HAP-1 (cell line): ENCODE measurements at regions not wholly inside any gene's neighbourhood (a gene's known extent, or its start where the extent isn't known, plus 50 kb on each side); places are given as distances from the start of the nearest gene placed in this dataset.
"Not testable (repeated sequence)": the region's sequence is repeated elsewhere in the genome, so short reads cannot be mapped to it uniquely, and the experiment has no call there.

Source experiments
- DNase-seq, 2 experiments: peaks; one replicate each; pipeline ENCODE4 v3.0.0-alpha.2; 2016 to 2020; ENCODE audit warnings: low spot score in 2 of 2
- H3K27me3 ChIP-seq: fragments of 250-450 bp; sonication (Bioruptor Pico); 2 replicates; pipeline ENCODE4 v1.5.1; 2020; ENCODE audit warnings: low read depth, mild to moderate bottlenecking, moderate library complexity
- H3K36me3 ChIP-seq: fragments of 250-450 bp; sonication (Bioruptor Pico); replicated peaks from 2 replicates; pipeline ENCODE4 v1.5.1; 2020; ENCODE audit warnings: mild to moderate bottlenecking
- H3K4me1 ChIP-seq: fragments of 250-450 bp; sonication (Bioruptor Pico); 2 replicates; pipeline ENCODE4 v1.5.1; 2020; ENCODE audit warnings: mild to moderate bottlenecking
- H3K4me3 ChIP-seq: fragments of 250-450 bp; sonication (Bioruptor Pico); 2 replicates; pipeline ENCODE4 v1.5.1; 2020; ENCODE audit warnings: mild to moderate bottlenecking, moderate library complexity
- H3K9me3 ChIP-seq: fragments of 250-450 bp; sonication (Bioruptor Pico); 2 replicates; pipeline ENCODE4 v1.5.1; 2020; ENCODE audit warnings: mild to moderate bottlenecking, moderate library complexity
- in situ Hi-C: fragments of 300-500 bp; cut with MboI; formaldehyde crosslinking; loops from 3 replicates; pipeline ENCODE4 v1.14.3; 2020; ENCODE audit warnings: low sequenced_read_pairs, inconsistent platforms, mixed read lengths

DNA sequence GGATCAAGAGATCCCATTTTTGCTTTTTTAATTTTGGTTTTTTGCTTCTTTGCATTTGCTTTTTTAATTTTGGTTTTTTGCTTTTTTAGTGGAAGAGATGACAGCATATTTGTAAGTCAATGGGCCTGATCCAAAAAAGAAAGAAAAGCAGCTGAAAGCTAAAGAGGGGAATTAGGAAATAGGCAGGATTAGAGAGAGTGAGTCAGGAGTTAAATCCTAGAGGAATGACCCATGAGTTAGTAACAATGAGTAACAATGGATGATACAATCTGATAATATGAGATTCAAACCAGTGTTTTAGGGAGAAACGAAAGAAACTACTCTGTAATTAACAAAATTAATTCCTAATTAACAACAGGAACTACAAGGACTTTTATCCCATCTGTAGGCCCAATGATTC, 111.2 kb upstream of the SGCG start:
- no peaks in the 10 kb centered on the region for H3K27me3 ChIP-seq
- in situ Hi-C loops, result no loop called here

GRCh38 chr13:23074075-23074828, 106.5 kb upstream of the SGCG start:
- no peaks in the 10 kb centered on the region for H3K27me3 ChIP-seq
- DNase-seq, result no peak
- H3K4me3 ChIP-seq, result no peak overlapping the region
- H3K4me1 ChIP-seq, result 0 out of 2 replicates have a peak, but pooled peaks cover 3% of the 10 kb centered on the region
- in situ Hi-C loops, result no loop called here
- H3K36me3 ChIP-seq, result no peaks in the 10 kb centered on the region
- H3K9me3 ChIP-seq, result no peaks in the 10 kb centered on the region

More for the DNA sequence above, 111.2 kb upstream of the SGCG start:
- no peaks in the 10 kb centered on the region for H3K36me3 ChIP-seq
- no peaks in the 10 kb centered on the region for H3K9me3 ChIP-seq
- H3K4me1 ChIP-seq, result 0 out of 2 replicates have a peak, but pooled peaks cover 3% of the 10 kb centered on the region
- no peak for DNase-seq
- no peak overlapping the region for H3K4me3 ChIP-seq

GRCh38 chr13:23081220-23081619, 99.6 kb upstream of the SGCG start:
- Histone ChIP-seq H3K4me1 (no peaks in the 10 kb centered on the region), H3K36me3 (no peaks in the 10 kb centered on the region), H3K4me3 (no peak overlapping the region), H3K9me3 (no peaks in the 10 kb centered on the region), H3K27me3 (no peaks in the 10 kb centered on the region)
- in situ Hi-C loops, result no loop called here
- DNase-seq, result no peak

DNA sequence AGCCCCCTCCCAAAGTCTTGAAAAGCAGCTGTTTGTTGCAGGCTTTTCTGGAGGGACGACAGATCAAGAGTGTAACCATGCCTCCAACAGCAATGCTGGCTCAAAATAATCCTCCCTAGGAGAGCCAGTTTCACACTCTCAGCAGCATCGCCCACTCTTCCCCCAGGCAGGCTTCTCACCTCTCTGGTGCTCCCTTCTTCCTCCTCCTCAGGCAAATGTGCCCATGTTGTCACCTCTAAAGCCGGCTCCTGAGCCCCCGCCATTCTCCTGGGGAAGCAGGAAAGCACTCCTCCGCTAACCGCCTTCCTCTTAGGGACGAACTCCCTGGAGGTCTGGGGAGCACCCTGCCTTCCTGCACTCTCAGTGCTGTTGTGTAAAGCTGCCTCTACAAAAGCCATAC, 98.9 kb upstream of the SGCG start:
- no peak for DNase-seq
- no peaks in the 10 kb centered on the region for H3K27me3 ChIP-seq
- no peak overlapping the region for H3K4me3 ChIP-seq

DNA sequence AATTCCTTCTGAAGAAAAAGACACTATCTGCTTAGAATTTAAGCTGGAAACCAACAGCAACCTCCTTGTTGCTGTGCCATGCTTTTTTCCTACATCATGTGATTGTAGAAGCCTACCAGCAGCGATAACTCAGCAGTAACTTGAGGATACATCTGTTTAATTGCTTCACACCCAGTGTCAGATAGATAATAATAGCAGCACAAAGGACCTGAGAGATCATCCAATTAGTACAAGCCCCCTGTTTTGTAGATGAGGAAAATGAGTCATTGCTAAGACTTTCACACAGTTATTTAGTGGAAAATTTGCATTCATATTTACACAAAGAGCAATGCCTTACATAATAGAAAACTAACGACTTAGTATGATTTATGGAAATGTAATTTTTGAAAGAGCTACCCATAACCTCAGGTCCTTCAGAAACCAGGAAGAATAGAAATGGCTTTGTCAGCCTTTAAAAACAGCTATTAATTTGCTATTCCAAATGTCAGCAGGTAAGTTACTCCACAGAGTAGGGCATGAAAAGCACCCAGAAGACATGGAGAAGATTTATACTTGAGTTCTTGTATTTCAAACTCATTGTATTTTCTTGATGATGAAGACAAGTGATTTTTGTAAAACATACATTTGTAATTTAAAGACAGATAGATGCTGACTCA, 93.7 kb upstream of the SGCG start:
- Histone ChIP-seq H3K4me1 (peaks cover 13% of the 10 kb centered on the region), H3K4me3 (no peak overlapping the region), H3K9me3 (no peaks in the 10 kb centered on the region), H3K27me3 (no peaks in the 10 kb centered on the region), H3K36me3 (no peaks in the 10 kb centered on the region)
- in situ Hi-C loops, result no loop called here
- DNase-seq, result peak; percentile 32 to 75

More for the DNA sequence above, 98.9 kb upstream of the SGCG start:
- no peaks in the 10 kb centered on the region for H3K9me3 ChIP-seq
- H3K4me1 ChIP-seq, result peaks cover 4% of the 10 kb centered on the region; the same call in 1 of the 2 replicates
- in situ Hi-C loops, result no loop called here
- no peaks in the 10 kb centered on the region for H3K36me3 ChIP-seq

DNA sequence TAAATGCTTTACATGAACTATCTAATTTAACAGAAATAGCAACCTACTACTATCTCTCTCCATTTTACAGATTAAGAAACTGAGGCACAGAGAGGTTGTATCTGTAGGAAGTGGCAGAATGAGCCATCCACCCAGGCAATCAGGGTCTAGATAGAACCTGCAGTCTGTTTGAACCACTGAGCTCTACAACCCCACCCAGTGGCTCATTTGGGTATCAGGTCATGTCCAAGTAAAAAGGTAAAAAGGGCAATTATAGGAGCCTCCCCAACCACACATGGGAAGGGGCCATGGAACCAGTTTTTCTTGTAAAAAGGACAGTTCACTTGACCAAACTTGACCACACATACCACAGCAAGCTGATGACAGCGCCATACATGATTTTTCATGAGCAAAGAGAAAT, 92.9 kb upstream of the SGCG start:
- H3K36me3 ChIP-seq, result no peaks in the 10 kb centered on the region
- in situ Hi-C loops, result no loop called here
- peak; percentile 14 to 75 for DNase-seq

DNA sequence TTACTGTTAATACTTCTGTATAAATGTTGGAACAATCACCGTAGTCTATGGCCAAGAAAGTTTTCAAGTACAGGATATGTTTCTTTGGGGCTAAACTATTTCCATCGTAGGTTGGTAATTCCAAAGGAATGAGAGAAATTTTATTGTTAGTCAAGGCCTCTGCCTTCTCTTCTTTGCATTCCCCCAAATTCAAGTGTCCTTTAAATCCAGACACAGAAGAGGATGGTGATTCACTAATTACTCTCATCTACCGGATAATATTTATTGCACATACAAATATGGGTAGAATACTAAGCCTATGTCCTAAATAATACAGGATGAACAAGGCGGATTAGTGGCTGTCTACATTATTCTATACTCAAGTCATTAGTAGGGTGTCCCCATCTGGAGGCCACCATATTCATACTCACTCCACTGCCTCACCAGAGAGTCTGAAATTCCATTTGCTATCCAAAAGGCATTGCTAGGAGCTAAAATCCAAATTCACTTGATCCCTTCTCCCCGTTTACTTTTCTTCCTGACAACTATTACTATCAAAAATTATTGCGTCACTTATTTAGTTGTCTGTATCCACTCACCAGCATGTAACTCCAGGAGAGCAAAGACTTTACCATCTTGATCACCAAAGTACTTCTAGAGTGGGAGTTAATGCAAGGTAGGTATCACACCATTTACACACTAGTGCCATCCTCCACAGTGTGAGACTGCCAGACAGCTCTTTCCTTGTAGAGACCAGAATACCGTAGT, 82.4 kb upstream of the SGCG start:
- no peaks in the 10 kb centered on the region for H3K36me3 ChIP-seq
- no peak overlapping the region for H3K4me3 ChIP-seq
- in situ Hi-C loops, result no loop called here
- no peaks in the 10 kb centered on the region for H3K27me3 ChIP-seq
- no peak for DNase-seq
- H3K4me1 ChIP-seq, result no peaks in the 10 kb centered on the region
- no peaks in the 10 kb centered on the region for H3K9me3 ChIP-seq

More for the DNA sequence above, 92.9 kb upstream of the SGCG start:
- Histone ChIP-seq H3K4me3 (no peak overlapping the region), H3K9me3 (no peaks in the 10 kb centered on the region), H3K4me1 (peaks cover 13% of the 10 kb centered on the region), H3K27me3 (no peaks in the 10 kb centered on the region)

- Histone ChIP-seq H3K27me3 (no peaks in the 10 kb centered on the region), H3K9me3 (no peaks in the 10 kb centered on the region), H3K4me1 (no peaks in the 10 kb centered on the region), H3K36me3 (no peaks in the 10 kb centered on the region), H3K4me3 (no peak overlapping the region)
- DNase-seq, result no peak
- in situ Hi-C loops, result no loop called here
Measured at GRCh38 chr13:23105051-23105450, 75.7 kb upstream of the SGCG start.

- H3K9me3 ChIP-seq, result no peaks in the 10 kb centered on the region
- no peak overlapping the region for H3K4me3 ChIP-seq
- no peak for DNase-seq
- no peaks in the 10 kb centered on the region for H3K27me3 ChIP-seq
- no peaks in the 10 kb centered on the region for H3K4me1 ChIP-seq
- no peaks in the 10 kb centered on the region for H3K36me3 ChIP-seq
- in situ Hi-C loops, result no loop called here
Measured at GRCh38 chr13:23107665-23108064, 73.1 kb upstream of the SGCG start.

DNA sequence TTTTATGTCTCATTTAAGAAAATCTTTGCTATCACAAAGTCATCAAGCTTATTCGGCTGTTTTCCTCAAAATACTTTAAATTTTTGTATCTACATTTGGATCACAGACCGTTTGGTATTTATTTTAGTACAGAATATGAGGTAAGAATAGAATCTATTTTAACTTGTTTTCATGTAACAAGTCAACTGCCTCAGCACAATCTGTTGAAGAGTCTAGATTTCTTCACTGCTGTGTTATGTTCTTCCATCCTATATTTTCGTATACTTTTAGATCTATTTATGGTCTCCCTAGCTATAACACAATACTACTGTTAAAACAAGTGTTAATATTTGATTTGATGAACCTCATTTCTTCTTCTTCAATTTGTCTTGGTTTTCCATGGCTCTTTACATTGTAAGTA, 61.6 kb upstream of the SGCG start:
- Histone ChIP-seq H3K36me3 (no peaks in the 10 kb centered on the region), H3K4me3 (no peak overlapping the region), H3K9me3 (no peaks in the 10 kb centered on the region), H3K4me1 (peaks cover 2% of the 10 kb centered on the region; the same call in 1 of the 2 replicates), H3K27me3 (no peaks in the 10 kb centered on the region)
- in situ Hi-C loops, result no loop called here
- no peak for DNase-seq

DNA sequence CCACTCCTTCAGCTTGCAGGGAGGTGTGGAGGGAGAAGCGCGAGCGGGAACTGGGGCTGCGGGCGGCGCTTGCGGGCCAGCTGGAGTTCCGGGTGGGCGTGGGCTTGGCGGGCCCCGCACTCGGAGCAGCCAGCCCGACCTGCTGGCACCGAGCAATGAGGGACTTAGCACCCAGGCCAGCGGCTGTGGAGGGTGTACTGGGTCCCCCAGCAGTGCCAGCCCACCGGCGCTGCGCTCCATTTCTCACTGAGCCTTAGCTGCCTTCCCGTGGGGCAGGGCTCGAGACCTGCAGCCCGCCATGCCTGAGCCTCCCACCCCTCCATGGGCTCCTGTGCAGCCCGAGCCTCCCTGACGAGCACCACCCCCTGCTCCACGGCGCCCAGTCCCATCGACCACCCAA, 53.2 kb upstream of the SGCG start:
- H3K9me3 ChIP-seq, H3K4me3 ChIP-seq, H3K4me1 ChIP-seq, DNase-seq, H3K36me3 ChIP-seq, H3K27me3 ChIP-seq, in situ Hi-C loops: not testable (repeated sequence)

GRCh38 chr13:23129331-23129730, 51.4 kb upstream of the SGCG start:
- in situ Hi-C loops, result no loop called here
- no peaks in the 10 kb centered on the region for H3K4me1 ChIP-seq

More at GRCh38 chr13:23129331-23129730, 51.4 kb upstream of the SGCG start:
- H3K27me3 ChIP-seq, result no peaks in the 10 kb centered on the region
- no peak for DNase-seq
- no peaks in the 10 kb centered on the region for H3K36me3 ChIP-seq
- H3K9me3 ChIP-seq, result no peaks in the 10 kb centered on the region
- H3K4me3 ChIP-seq, result no peak overlapping the region
